ENCODE measurements at regions not wholly inside any gene's neighbourhood (a gene's known extent, or its start where the extent isn't known, plus 50 kb on each side); places are given as distances from the start of the nearest gene placed in this dataset.

DNA sequence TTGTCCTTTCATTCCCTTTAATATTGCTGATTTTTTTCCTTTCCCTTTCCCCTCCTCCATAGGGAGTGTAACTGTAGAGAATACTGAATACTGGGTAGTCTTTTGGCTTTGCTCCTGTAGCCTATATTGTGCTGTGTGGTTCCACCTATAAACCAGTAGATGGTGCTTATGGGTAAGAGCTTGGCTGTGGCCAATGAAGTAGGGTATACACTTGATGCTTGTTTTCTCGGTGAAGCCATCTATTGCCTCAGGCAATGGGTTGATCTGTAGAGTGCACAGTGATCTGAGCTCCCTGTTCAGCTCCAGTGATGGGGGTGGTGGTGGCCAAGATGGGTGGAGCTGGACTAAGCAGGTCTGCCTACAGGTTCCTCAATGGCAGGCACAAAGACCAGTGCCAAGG is 203.3 kb upstream of the IMPG1 start:
- ATAC-seq, result no peak
- peaks cover 10 to 28% of the 10 kb centered on the region in 2 donors for H3K9me3 Mint-ChIP-seq
- no peaks in the 10 kb centered on the region for H3K27me3 Mint-ChIP-seq

GRCh38 chr6:76264468-76264867 is 192.0 kb upstream of the IMPG1 start:
- no peak for ATAC-seq
- no peaks in the 10 kb centered on the region for H3K27me3 Mint-ChIP-seq
- no peak overlapping the region for H3K4me3 Mint-ChIP-seq
- no peak for DNase-seq
- H3K4me1 Mint-ChIP-seq, result no peaks in the 10 kb centered on the region
- H3K9me3 Mint-ChIP-seq, result peaks cover 25 to 36% of the 10 kb centered on the region in 2 donors
- H3K27ac Mint-ChIP-seq, result no peak overlapping the region

More for the DNA sequence above, 203.3 kb upstream of the IMPG1 start:
- no peak overlapping the region for H3K27ac Mint-ChIP-seq
- DNase-seq, result no peak
- H3K4me1 Mint-ChIP-seq, result no peaks in the 10 kb centered on the region
- H3K4me3 Mint-ChIP-seq, result no peak overlapping the region

- Mint-ChIP-seq H3K4me1 (no peaks in the 10 kb centered on the region), H3K27ac (no peak overlapping the region), H3K27me3 (no peaks in the 10 kb centered on the region), H3K4me3 (no peak overlapping the region), H3K9me3 (peaks cover 25 to 36% of the 10 kb centered on the region in 2 donors)
- no peak for ATAC-seq
- DNase-seq, result no peak
Observed at GRCh38 chr6:76262240-76262639, 189.8 kb upstream of the IMPG1 start.

DNA sequence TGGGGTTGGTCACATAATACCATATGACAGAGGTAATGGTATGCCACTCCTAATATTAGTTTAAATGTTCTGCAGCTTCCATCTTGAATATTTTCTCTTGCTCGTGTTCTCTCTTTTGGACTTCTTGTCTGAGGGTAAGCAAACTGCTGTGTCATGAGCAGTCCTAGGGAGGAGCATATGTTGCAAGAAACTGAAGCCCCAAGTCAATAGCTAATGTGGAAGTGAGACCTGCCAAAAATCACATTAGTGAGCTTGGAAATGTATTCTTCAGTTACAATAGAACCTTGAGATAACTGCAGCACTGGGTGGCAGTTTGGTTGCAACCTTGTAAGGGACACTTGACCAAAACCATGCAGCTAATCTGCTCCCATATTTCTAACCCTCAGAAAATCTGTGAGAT is 178.2 kb upstream of the IMPG1 start:
- no peak for DNase-seq
- H3K27me3 Mint-ChIP-seq, result no peaks in the 10 kb centered on the region

GRCh38 chr6:76247527-76247926 is 175.1 kb upstream of the IMPG1 start:
- Mint-ChIP-seq H3K27ac (no peak overlapping the region), H3K4me3 (no peak overlapping the region), H3K9me3 (peaks cover 6 to 12% of the 10 kb centered on the region in 2 donors), H3K4me1 (no peaks in the 10 kb centered on the region), H3K27me3 (no peaks in the 10 kb centered on the region)
- ATAC-seq, result no peak
- DNase-seq, result no peak

More for the DNA sequence above, 178.2 kb upstream of the IMPG1 start:
- no peaks in the 10 kb centered on the region for H3K4me1 Mint-ChIP-seq
- H3K27ac Mint-ChIP-seq, result no peak overlapping the region
- ATAC-seq, result no peak
- H3K4me3 Mint-ChIP-seq, result no peak overlapping the region
- peaks cover 6 to 11% of the 10 kb centered on the region in 2 donors for H3K9me3 Mint-ChIP-seq

DNA sequence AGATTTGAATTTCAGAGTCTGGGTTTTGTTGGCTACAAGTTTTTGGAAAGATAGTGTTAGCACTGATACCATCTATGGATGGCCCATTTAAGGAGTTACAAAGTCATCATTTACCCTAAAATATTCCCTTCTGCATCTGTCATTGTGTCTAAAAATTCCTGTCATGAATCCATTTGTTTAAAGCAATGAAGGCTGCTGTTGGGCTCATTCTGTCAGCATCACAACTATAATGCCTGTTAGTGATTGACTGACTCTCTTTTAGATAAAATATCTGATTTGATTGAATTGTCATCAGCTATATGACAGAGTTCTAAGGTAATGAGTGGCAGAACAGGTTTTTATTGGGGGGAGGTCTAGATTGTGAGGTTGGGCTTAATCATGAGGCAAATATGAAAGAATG is 167.6 kb upstream of the IMPG1 start:
- Mint-ChIP-seq H3K4me3 (no peak overlapping the region), H3K9me3 (peaks cover 0 to 31% of the 10 kb centered on the region in 2 donors), H3K27me3 (no peaks in the 10 kb centered on the region), H3K27ac (no peak overlapping the region), H3K4me1 (no peaks in the 10 kb centered on the region)
- DNase-seq (no peak), ATAC-seq (no peak)

GRCh38 chr6:76230711-76231110 is 158.2 kb upstream of the IMPG1 start:
- Mint-ChIP-seq H3K4me1 (no peaks in the 10 kb centered on the region), H3K27me3 (no peaks in the 10 kb centered on the region), H3K4me3 (no peak overlapping the region), H3K27ac (no peak overlapping the region), H3K9me3 (peaks cover 6 to 8% of the 10 kb centered on the region in 2 donors)
- ATAC-seq (no peak), DNase-seq (no peak)

DNA sequence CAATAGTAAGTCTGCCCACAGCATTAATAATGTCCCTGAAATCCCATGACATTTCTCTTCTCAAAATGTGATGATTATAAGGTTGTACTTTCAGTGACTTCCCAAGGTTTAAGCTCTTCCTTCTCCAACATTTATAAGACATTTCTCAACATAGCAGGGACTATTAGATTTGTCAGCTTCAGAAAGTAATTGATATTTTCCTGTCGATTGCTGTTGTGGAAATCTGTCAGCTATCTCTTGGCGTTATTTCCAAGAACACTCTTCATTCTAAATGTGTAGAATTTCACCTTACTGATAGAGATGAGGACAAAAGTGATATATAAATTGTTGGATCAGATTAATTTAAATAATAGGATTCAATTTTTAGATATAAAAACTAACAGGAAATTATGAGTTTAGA is 149.7 kb upstream of the IMPG1 start:
- H3K27me3 Mint-ChIP-seq, result no peaks in the 10 kb centered on the region
- H3K4me1 Mint-ChIP-seq, result no peaks in the 10 kb centered on the region
- H3K4me3 Mint-ChIP-seq, result no peak overlapping the region
- DNase-seq (no peak), ATAC-seq (no peak)
- peaks cover 9 to 11% of the 10 kb centered on the region in 2 donors for H3K9me3 Mint-ChIP-seq
- no peak overlapping the region for H3K27ac Mint-ChIP-seq

GRCh38 chr6:76221525-76221924 is 149.1 kb upstream of the IMPG1 start:
- ATAC-seq (no peak), DNase-seq (no peak)
- no peaks in the 10 kb centered on the region for H3K27me3 Mint-ChIP-seq
- peaks cover 9 to 11% of the 10 kb centered on the region in 2 donors for H3K9me3 Mint-ChIP-seq
- H3K4me3 Mint-ChIP-seq, result no peak overlapping the region
- no peak overlapping the region for H3K27ac Mint-ChIP-seq
- no peaks in the 10 kb centered on the region for H3K4me1 Mint-ChIP-seq

DNA sequence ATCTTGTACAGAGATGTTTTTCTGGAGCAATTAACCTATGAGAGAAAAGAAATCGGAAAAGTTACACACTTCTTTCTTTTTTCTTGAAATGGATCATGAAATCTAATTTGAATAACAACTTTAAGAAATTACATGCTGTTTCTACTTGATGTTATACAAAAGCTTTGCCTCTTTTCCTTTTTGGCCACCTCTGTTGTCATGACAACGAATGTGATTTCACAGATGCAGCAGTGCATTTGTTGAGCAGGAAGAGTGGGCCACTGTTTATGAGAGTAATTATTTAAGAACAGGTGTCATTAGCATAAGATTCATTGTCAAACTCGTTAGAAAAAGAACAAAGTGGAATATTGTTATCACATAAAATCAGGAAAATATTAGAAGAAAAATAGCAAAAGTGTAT is 148.3 kb upstream of the IMPG1 start:
- no peaks in the 10 kb centered on the region for H3K27me3 Mint-ChIP-seq
- H3K4me1 Mint-ChIP-seq, result no peaks in the 10 kb centered on the region
- DNase-seq (no peak), ATAC-seq (no peak)
- H3K9me3 Mint-ChIP-seq, result peaks cover 11 to 16% of the 10 kb centered on the region in 2 donors
- no peak overlapping the region for H3K4me3 Mint-ChIP-seq
- no peak overlapping the region for H3K27ac Mint-ChIP-seq

- Mint-ChIP-seq H3K4me1 (no peaks in the 10 kb centered on the region), H3K4me3 (no peak overlapping the region), H3K27me3 (no peaks in the 10 kb centered on the region), H3K9me3 (peaks cover 11 to 16% of the 10 kb centered on the region in 2 donors), H3K27ac (no peak overlapping the region)
- no peak for ATAC-seq
- no peak for DNase-seq
Observed at GRCh38 chr6:76217606-76218005, 145.1 kb upstream of the IMPG1 start.

GRCh38 chr6:76214546-76214945 is 142.1 kb upstream of the IMPG1 start:
- DNase-seq (no peak), ATAC-seq (no peak)
- H3K4me1 Mint-ChIP-seq, result no peaks in the 10 kb centered on the region
- no peak overlapping the region for H3K27ac Mint-ChIP-seq
- H3K27me3 Mint-ChIP-seq, result no peaks in the 10 kb centered on the region
- H3K4me3 Mint-ChIP-seq, result no peak overlapping the region
- peaks cover 14 to 26% of the 10 kb centered on the region in 2 donors for H3K9me3 Mint-ChIP-seq

- no peak for ATAC-seq
- no peak overlapping the region for H3K27ac Mint-ChIP-seq
- H3K27me3 Mint-ChIP-seq, result no peaks in the 10 kb centered on the region
- no peaks in the 10 kb centered on the region for H3K4me1 Mint-ChIP-seq
- DNase-seq, result no peak
- no peak overlapping the region for H3K4me3 Mint-ChIP-seq
- H3K9me3 Mint-ChIP-seq, result peaks cover 10 to 32% of the 10 kb centered on the region in 2 donors
Observed at GRCh38 chr6:76174722-76175121, 102.3 kb upstream of the IMPG1 start.

- no peaks in the 10 kb centered on the region for H3K4me1 Mint-ChIP-seq
- H3K4me3 Mint-ChIP-seq, result no peak overlapping the region
- H3K27ac Mint-ChIP-seq, result no peak overlapping the region
- ATAC-seq, result no peak
- no peaks in the 10 kb centered on the region for H3K27me3 Mint-ChIP-seq
- no peak for DNase-seq
- H3K9me3 Mint-ChIP-seq, result peaks cover 21 to 32% of the 10 kb centered on the region in 2 donors
Observed at GRCh38 chr6:76166874-76167273, 94.4 kb upstream of the IMPG1 start.

DNA sequence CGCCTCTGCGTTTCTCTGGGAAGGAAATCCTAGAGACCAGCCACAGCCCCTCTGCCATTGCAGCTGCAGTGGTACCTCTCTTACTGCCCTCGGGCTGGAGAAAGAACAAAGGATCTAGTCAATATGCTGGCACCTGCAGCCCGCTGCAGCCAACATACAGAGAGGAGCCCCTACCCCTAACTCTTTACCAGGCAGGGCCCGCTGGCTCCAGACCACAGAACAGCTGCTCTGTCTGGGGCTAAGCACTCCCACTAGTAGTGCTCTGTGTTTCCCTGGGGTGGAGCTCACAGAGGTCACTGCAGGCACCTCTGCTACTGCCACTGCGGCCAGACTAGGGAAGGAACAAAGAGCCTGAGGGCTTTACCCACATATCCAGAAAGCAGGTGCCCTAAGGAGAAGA is 93.8 kb upstream of the IMPG1 start:
- no peak overlapping the region for H3K27ac Mint-ChIP-seq
- H3K27me3 Mint-ChIP-seq, result no peaks in the 10 kb centered on the region
- peaks cover 21 to 32% of the 10 kb centered on the region in 2 donors for H3K9me3 Mint-ChIP-seq
- H3K4me1 Mint-ChIP-seq, result no peaks in the 10 kb centered on the region
- ATAC-seq (no peak), DNase-seq (no peak)
- no peak overlapping the region for H3K4me3 Mint-ChIP-seq

DNA sequence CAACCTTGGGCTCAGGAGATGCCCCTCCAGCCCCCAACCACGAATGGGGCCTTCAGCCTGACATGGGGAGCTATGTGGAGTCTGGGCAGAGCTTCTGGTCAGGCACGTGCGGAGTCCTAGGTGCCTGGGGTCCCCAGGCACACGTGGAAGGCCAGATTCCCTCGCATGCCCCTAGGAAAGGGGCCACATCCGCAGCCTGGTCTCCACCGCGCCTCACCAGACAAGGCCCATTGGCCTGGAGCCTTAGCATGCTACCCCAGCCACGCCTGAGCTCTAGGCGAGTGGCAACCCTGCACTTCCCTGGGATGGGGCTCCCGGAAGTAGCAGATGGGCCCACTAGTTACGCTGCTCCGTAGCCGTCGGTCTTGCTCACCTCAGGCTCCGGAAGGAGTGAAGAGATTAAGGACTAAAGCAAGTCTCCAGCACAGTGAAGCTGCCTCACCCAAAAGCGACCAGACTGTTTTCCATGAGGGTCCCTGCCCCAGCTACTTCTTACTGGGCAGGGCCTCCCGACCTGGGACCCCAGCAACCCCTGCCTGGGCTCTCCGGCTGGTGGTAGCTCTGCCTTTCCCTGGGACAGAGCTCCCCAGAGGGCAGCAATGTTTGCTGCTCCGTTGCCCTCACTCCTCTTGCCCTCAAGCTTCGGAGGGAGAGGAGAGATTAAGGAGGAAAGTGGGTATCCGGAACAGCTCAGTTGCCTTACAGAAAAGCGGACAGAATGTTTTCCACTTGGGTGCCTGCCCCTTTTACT is 93.2 kb upstream of the IMPG1 start:
- no peak overlapping the region for H3K4me3 Mint-ChIP-seq
- ATAC-seq, result no peak
- H3K27me3 Mint-ChIP-seq, result no peaks in the 10 kb centered on the region
- peak overlapping the region in 1 of 2 donors; percentile 6 for H3K27ac Mint-ChIP-seq
- peaks cover 21 to 33% of the 10 kb centered on the region in 2 donors for H3K9me3 Mint-ChIP-seq
- H3K4me1 Mint-ChIP-seq, result no peaks in the 10 kb centered on the region
- DNase-seq, result no peak

- Mint-ChIP-seq H3K4me1 (no peaks in the 10 kb centered on the region), H3K27ac (no peak overlapping the region), H3K4me3 (no peak overlapping the region), H3K27me3 (no peaks in the 10 kb centered on the region), H3K9me3 (peaks cover 30 to 47% of the 10 kb centered on the region in 2 donors)
- ATAC-seq (no peak), DNase-seq (no peak)
Observed at GRCh38 chr6:76162811-76163210, 90.3 kb upstream of the IMPG1 start.

Data from stimulated activated naive CD8-positive, alpha-beta T cell treated with anti-CD3 and anti-CD28 coated beads, Interleukin-15, amount 100 ng/mL, for 72 hours (primary cell).